ENCODE measurements at regions not wholly inside any gene's neighbourhood (a gene's known extent, or its start where the extent isn't known, plus 50 kb on each side); places are given as distances from the start of the nearest gene placed in this dataset.

DNA sequence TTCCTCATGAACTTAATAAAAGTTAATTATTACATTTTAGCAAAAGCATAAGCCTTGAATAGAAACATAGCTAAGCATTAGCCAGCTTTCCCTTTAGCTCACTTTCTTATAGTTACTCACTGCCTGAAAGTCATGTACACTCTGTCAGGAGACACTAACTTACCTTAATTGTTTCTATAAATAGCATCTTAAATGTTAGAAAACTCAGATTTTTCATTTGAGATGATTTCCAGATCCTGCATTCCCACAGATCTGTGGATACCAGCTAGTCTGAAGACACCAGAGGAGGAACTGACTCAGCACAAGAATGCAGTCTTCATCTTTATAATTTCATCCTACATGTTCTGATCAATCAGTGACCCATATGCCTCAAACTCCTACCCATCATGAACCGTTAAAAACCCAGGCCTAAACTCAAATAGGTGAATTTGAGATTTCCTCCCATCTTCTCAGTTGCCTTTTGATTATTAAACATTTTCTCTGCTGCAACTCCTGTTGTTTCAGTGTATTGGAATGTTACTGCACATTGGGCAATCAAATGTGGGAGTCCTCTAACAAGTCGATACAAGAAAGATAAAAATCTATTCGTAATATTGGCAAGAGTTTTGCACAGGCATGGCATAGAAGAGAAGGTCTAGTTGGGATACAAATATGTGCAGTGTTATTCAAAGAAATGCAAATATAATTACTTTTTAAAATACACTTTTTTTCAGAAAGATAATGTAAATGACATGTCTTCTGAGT is 857.4 kb upstream of the CDH2 start:
- TF ChIP-seq, protein P1, sequence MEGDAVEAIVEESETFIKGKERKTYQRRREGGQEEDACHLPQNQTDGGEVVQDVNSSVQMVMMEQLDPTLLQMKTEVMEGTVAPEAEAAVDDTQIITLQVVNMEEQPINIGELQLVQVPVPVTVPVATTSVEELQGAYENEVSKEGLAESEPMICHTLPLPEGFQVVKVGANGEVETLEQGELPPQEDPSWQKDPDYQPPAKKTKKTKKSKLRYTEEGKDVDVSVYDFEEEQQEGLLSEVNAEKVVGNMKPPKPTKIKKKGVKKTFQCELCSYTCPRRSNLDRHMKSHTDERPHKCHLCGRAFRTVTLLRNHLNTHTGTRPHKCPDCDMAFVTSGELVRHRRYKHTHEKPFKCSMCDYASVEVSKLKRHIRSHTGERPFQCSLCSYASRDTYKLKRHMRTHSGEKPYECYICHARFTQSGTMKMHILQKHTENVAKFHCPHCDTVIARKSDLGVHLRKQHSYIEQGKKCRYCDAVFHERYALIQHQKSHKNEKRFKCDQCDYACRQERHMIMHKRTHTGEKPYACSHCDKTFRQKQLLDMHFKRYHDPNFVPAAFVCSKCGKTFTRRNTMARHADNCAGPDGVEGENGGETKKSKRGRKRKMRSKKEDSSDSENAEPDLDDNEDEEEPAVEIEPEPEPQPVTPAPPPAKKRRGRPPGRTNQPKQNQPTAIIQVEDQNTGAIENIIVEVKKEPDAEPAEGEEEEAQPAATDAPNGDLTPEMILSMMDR (IDR thresholded peaks at IDR 0.05), result no peak
- no peak for TF ChIP-seq EZH2 (IDR thresholded peaks at IDR 0.05; ENCODE audit: borderline replicate concordance, insufficient read depth, low read depth, low read length, poor library complexity, severe bottlenecking)

All from B cell (primary cell).